ENCODE measurements at regions not wholly inside any gene's neighbourhood (a gene's known extent, or its start where the extent isn't known, plus 50 kb on each side); places are given as distances from the start of the nearest gene placed in this dataset.

DNA sequence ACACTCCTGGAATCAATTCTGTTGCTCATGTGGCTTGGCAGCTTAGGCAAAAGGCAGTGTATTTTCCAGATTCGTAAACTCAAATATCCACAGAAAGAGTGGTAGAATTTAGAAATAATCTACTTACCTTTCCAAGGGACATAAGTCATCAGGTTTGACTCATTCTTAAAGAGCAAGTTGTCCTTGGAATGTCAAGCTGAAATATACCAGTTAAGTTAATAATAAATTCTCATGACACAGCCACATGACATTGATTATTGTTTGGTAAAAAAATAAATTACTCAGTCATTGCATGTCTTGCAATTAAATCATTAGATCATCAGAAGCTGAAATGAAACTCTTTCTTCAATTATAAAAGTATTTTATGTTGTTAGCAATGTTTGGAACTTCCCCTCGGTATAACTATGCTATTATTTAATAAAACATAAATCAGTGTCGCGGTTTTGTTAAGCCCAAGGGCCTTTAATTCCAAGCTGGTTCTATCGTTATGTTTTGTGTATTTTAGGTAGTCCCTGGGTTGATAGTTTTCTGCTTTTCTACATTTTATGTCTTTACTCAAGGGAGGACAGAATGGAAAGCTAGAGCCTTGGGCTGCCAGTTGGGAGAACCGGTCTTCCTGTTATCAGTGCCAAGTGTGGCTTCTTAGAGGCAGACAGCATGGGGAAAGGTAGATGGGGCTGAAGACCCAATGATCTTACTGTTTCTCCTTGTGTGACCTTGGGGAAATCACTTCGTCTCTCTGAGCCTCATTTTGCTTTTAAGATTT lies 79.3 kb upstream of the PRLR start:
- Histone ChIP-seq H2BK12ac (ENCODE audit: low read length) (no peak overlapping the region), H3K4me1 (ENCODE audit: control insufficient read depth in 1 of 2, insufficient read depth in 2 of 2, low read length in 2 of 2) (peaks cover 3 to 4% of the 10 kb centered on the region in 2 experiments), H3K36me3 (ENCODE audit: control insufficient read depth in 1 of 2, insufficient read depth in 2 of 2, low read length in 2 of 2) (no peaks in the 10 kb centered on the region), H4K12ac (ENCODE audit: low read depth, low read length) (no peak overlapping the region), H3K9ac (ENCODE audit: low read length) (no peak overlapping the region), H3K23ac (ENCODE audit: low read length) (no peak overlapping the region), H3K27ac (ENCODE audit: low read depth, low read length) (no peak overlapping the region), H2AK5ac (ENCODE audit: low read length) (no peak overlapping the region), H3K9me3 (ENCODE audit: insufficient read depth, low read depth, low read length) (no peaks in the 10 kb centered on the region), H3K4me2 (ENCODE audit: low read length) (no peak overlapping the region), H4K91ac (ENCODE audit: low read depth, low read length) (no peak overlapping the region), H3K18ac (ENCODE audit: low read length) (no peak overlapping the region), H3K14ac (ENCODE audit: low read length) (no peak overlapping the region), H3K79me1 (ENCODE audit: low read length) (no peaks in the 10 kb centered on the region), H3K4me3 (ENCODE audit: low read depth, low read length) (no peak overlapping the region), H3K27me3 (ENCODE audit: insufficient read depth, low read length) (no peaks in the 10 kb centered on the region), H3K79me2 (ENCODE audit: control insufficient read depth, insufficient read depth, low read length, poor library complexity) (no peaks in the 10 kb centered on the region), H2AFZ (ENCODE audit: insufficient read depth, low read length, poor library complexity) (no peak overlapping the region), H2BK120ac (ENCODE audit: insufficient read depth, low read length, poor library complexity) (no peak overlapping the region), H3K4ac (ENCODE audit: low read depth, low read length) (no peak overlapping the region), H2BK5ac (ENCODE audit: low read depth, low read length, poor library complexity) (no peak overlapping the region), H4K8ac (ENCODE audit: low read depth, low read length) (no peak overlapping the region)
- no CpG with 5 or more reads among the region's 7 CpGs for WGBS (ENCODE audit: extremely low coverage, insufficient coverage, insufficient read length)
- DNase-seq, result no peak

DNA sequence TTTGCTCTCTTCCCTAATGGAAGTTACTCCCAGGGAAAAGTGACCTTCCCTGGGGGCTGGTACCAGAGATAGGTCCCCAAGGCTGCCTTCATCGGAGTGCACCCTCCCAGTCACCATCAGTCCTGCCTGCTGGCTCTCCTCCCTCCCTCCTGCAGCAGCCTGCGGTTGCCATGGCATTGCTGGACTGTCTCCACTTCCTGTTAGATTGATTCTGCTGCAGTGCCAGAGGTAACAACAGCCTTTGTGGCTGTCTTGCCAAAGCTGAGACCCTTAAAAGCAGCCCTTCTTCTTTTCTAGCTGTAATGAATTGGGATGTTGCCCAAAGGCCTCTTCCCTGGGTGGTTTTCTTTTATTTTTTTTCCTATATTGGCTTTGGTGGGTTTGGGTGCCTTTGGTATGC lies 78.1 kb upstream of the PRLR start:
- H2AFZ ChIP-seq (ENCODE audit: insufficient read depth, low read length, poor library complexity), result no peak overlapping the region
- no peak overlapping the region for H2BK120ac ChIP-seq (ENCODE audit: insufficient read depth, low read length, poor library complexity)
- no peak overlapping the region for H4K91ac ChIP-seq (ENCODE audit: low read depth, low read length)
- no peak overlapping the region for H3K4me2 ChIP-seq (ENCODE audit: low read length)
- no peak overlapping the region for H3K14ac ChIP-seq (ENCODE audit: low read length)
- H3K23ac ChIP-seq (ENCODE audit: low read length), result no peak overlapping the region
- H3K9ac ChIP-seq (ENCODE audit: low read length), result no peak overlapping the region
- no peak overlapping the region for H2BK5ac ChIP-seq (ENCODE audit: low read depth, low read length, poor library complexity)
- no peak overlapping the region for H4K8ac ChIP-seq (ENCODE audit: low read depth, low read length)
- H2AK5ac ChIP-seq (ENCODE audit: low read length), result no peak overlapping the region
- no CpG with 5 or more reads among the region's 2 CpGs for WGBS (ENCODE audit: extremely low coverage, insufficient coverage, insufficient read length)
- H2BK12ac ChIP-seq (ENCODE audit: low read length), result no peak overlapping the region
- no peak overlapping the region for H3K27ac ChIP-seq (ENCODE audit: low read depth, low read length)
- no peak overlapping the region for H3K4ac ChIP-seq (ENCODE audit: low read depth, low read length)
- peaks cover 3 to 4% of the 10 kb centered on the region in 2 experiments for H3K4me1 ChIP-seq (ENCODE audit: control insufficient read depth in 1 of 2, insufficient read depth in 2 of 2, low read length in 2 of 2)
- H3K36me3 ChIP-seq (ENCODE audit: control insufficient read depth in 1 of 2, insufficient read depth in 2 of 2, low read length in 2 of 2), result no peaks in the 10 kb centered on the region
- no peaks in the 10 kb centered on the region for H3K79me1 ChIP-seq (ENCODE audit: low read length)
- no peaks in the 10 kb centered on the region for H3K27me3 ChIP-seq (ENCODE audit: insufficient read depth, low read length)
- no peaks in the 10 kb centered on the region for H3K9me3 ChIP-seq (ENCODE audit: insufficient read depth, low read depth, low read length)
- H3K18ac ChIP-seq (ENCODE audit: low read length), result no peak overlapping the region
- DNase-seq, result no peak
- no peak overlapping the region for H4K12ac ChIP-seq (ENCODE audit: low read depth, low read length)
- H3K4me3 ChIP-seq (ENCODE audit: low read depth, low read length), result no peak overlapping the region
- no peaks in the 10 kb centered on the region for H3K79me2 ChIP-seq (ENCODE audit: control insufficient read depth, insufficient read depth, low read length, poor library complexity)

DNA sequence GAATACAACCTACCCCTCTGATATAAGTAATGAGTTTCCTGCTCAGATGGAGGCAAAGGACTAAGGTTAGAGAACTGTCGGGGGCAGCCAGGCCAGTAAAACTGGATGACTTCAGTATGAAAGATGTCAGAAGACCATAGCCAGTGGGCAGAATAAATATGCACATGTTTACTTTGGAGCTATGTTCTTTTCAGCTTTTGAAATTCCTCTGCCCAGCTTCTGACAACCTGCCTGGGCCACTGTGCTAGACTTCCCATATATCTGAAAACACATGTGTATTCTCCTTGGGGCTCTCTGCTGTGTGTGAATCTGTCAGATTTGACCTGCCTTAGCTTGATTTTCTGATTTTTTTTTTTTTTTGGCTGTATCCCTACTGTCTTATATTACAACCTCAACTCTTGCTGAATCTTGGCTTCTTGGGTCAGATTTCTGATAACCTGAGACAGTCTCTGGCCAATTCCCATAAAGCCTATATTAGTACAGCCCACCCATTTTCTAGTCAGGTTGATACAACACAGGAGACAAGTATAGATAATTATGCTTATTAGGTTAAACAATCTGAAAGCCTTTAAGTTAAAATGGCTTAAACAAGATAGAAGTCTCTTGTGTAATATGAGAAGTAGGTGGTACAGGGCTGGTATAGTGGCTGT lies 76.6 kb upstream of the PRLR start:
- Histone ChIP-seq H3K4me2 (ENCODE audit: low read length) (no peak overlapping the region), H2AFZ (ENCODE audit: insufficient read depth, low read length, poor library complexity) (no peak overlapping the region), H3K27ac (ENCODE audit: low read depth, low read length) (no peak overlapping the region), H4K12ac (ENCODE audit: low read depth, low read length) (no peak overlapping the region), H3K23ac (ENCODE audit: low read length) (no peak overlapping the region), H4K8ac (ENCODE audit: low read depth, low read length) (no peak overlapping the region), H2BK120ac (ENCODE audit: insufficient read depth, low read length, poor library complexity) (no peak overlapping the region), H3K18ac (ENCODE audit: low read length) (no peak overlapping the region), H2AK5ac (ENCODE audit: low read length) (no peak overlapping the region), H2BK5ac (ENCODE audit: low read depth, low read length, poor library complexity) (no peak overlapping the region), H2BK12ac (ENCODE audit: low read length) (no peak overlapping the region), H3K79me1 (ENCODE audit: low read length) (no peaks in the 10 kb centered on the region), H3K4me1 (ENCODE audit: control insufficient read depth in 1 of 2, insufficient read depth in 2 of 2, low read length in 2 of 2) (peaks cover 3 to 4% of the 10 kb centered on the region in 2 experiments), H3K4ac (ENCODE audit: low read depth, low read length) (no peak overlapping the region), H3K27me3 (ENCODE audit: insufficient read depth, low read length) (no peaks in the 10 kb centered on the region), H4K91ac (ENCODE audit: low read depth, low read length) (no peak overlapping the region), H3K79me2 (ENCODE audit: control insufficient read depth, insufficient read depth, low read length, poor library complexity) (no peaks in the 10 kb centered on the region), H3K4me3 (ENCODE audit: low read depth, low read length) (no peak overlapping the region), H3K14ac (ENCODE audit: low read length) (no peak overlapping the region), H3K9ac (ENCODE audit: low read length) (no peak overlapping the region), H3K9me3 (ENCODE audit: insufficient read depth, low read depth, low read length) (no peaks in the 10 kb centered on the region), H3K36me3 (ENCODE audit: control insufficient read depth in 1 of 2, insufficient read depth in 2 of 2, low read length in 2 of 2) (no peaks in the 10 kb centered on the region)
- no CpG with 5 or more reads among the region's 1 CpG for WGBS (ENCODE audit: extremely low coverage, insufficient coverage, insufficient read length)
- DNase-seq, result no peak

DNA sequence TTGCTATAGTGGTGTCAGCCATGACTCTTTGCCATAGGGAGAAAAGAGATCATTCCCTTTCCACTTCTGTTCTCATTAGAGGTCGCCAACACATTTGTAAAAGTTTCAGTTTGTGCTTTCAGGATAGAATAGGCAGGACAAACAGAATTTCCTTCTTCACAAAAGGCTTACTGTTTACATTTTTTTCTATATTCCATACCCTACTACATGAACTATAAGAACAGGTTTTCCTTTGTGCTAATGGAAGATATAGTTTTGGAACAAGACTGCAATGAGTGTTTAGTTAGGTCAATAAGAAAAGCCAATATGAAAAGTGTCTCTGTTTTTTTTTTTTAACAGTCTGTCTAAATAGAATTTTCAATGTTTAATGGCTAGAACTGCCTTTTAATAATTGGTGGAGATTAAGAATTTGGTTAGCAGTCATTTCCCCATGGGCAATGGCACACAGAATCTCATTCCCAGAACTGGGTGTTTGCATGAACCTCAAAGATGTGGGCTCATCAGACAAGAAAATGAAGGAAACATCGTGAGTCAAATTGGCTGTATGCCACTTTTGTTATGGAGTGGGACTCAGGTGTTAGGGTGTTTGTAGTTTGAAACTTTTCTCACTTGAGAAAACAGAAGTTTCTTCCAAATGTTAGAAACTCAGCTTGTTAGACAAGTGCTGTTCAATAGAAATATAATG lies 75.2 kb upstream of the PRLR start:
- H3K4ac ChIP-seq (ENCODE audit: low read depth, low read length), result no peak overlapping the region
- no peaks in the 10 kb centered on the region for H3K79me2 ChIP-seq (ENCODE audit: control insufficient read depth, insufficient read depth, low read length, poor library complexity)
- H2BK120ac ChIP-seq (ENCODE audit: insufficient read depth, low read length, poor library complexity), result no peak overlapping the region
- DNase-seq, result no peak
- no peak overlapping the region for H3K27ac ChIP-seq (ENCODE audit: low read depth, low read length)
- no peak overlapping the region for H4K91ac ChIP-seq (ENCODE audit: low read depth, low read length)
- no peaks in the 10 kb centered on the region for H3K27me3 ChIP-seq (ENCODE audit: insufficient read depth, low read length)
- no peak overlapping the region for H3K9ac ChIP-seq (ENCODE audit: low read length)
- peaks cover 3 to 4% of the 10 kb centered on the region in 2 experiments for H3K4me1 ChIP-seq (ENCODE audit: control insufficient read depth in 1 of 2, insufficient read depth in 2 of 2, low read length in 2 of 2)
- H3K4me2 ChIP-seq (ENCODE audit: low read length), result no peak overlapping the region
- H2BK12ac ChIP-seq (ENCODE audit: low read length), result no peak overlapping the region
- no peak overlapping the region for H4K8ac ChIP-seq (ENCODE audit: low read depth, low read length)
- H2AK5ac ChIP-seq (ENCODE audit: low read length), result no peak overlapping the region
- no peak overlapping the region for H3K14ac ChIP-seq (ENCODE audit: low read length)
- H2AFZ ChIP-seq (ENCODE audit: insufficient read depth, low read length, poor library complexity), result no peak overlapping the region
- no peaks in the 10 kb centered on the region for H3K79me1 ChIP-seq (ENCODE audit: low read length)
- H3K18ac ChIP-seq (ENCODE audit: low read length), result no peak overlapping the region
- no peak overlapping the region for H3K23ac ChIP-seq (ENCODE audit: low read length)
- no peaks in the 10 kb centered on the region for H3K9me3 ChIP-seq (ENCODE audit: insufficient read depth, low read depth, low read length)
- H4K12ac ChIP-seq (ENCODE audit: low read depth, low read length), result no peak overlapping the region
- no CpG with 5 or more reads among the region's 2 CpGs for WGBS (ENCODE audit: extremely low coverage, insufficient coverage, insufficient read length)
- H3K36me3 ChIP-seq (ENCODE audit: control insufficient read depth in 1 of 2, insufficient read depth in 2 of 2, low read length in 2 of 2), result no peaks in the 10 kb centered on the region
- H2BK5ac ChIP-seq (ENCODE audit: low read depth, low read length, poor library complexity), result no peak overlapping the region
- no peak overlapping the region for H3K4me3 ChIP-seq (ENCODE audit: low read depth, low read length)

Measured in trophoblast cell (in vitro differentiated cells and primary cell).